GM12878 (cell line): ENCODE measurements at regions not wholly inside any gene's neighbourhood (a gene's known extent, or its start where the extent isn't known, plus 50 kb on each side); places are given as distances from the start of the nearest gene placed in this dataset.

ENCODE experiments used
- ATAC-seq: fragments of 200-7000 bp; cut with Tn5 transposase; 3 replicates; pipeline ENCODE4 v1.9.1; 2020; ENCODE audit warnings: mild to moderate bottlenecking, moderate library complexity
- BruUV-seq: library from RNA; stranded (reverse); fragments of 400-500 nt; replicated peaks from 2 replicates; lab custom pipeline; 2021; lab: Mats Ljungman, UMichigan
- CTCF ChIA-PET: fragments of 300-600 bp; sonication (Branson Sonifier 250); formaldehyde crosslinking; extraction: SDS; loops from one replicate; lab custom pipeline; 2021; ENCODE audit warnings: inconsistent platforms; lab: Yijun Ruan, JAX
- POLR2A ChIA-PET: fragments of 350-600 bp; formaldehyde crosslinking; extraction: SDS; loops from one replicate; lab custom pipeline; 2021; ENCODE audit warnings: inconsistent platforms; lab: Charles Lee
- RAD21 ChIA-PET: fragments of 300-600 bp; sonication (Branson Sonifier 250); formaldehyde crosslinking; loops from one replicate; lab custom pipeline; 2023; ENCODE audit warnings: antibody characterized with exemption; ENCODE audit not compliant: unreplicated experiment; lab: Charles Lee
- SMC1A ChIA-PET: fragments of 300-600 bp; sonication (Branson Sonifier 250); formaldehyde crosslinking; loops from one replicate; lab custom pipeline; 2023; ENCODE audit not compliant: unreplicated experiment, uncharacterized antibody; lab: Charles Lee
- DNase-seq: peaks from one replicate; pipeline ENCODE4 v3.0.0-alpha.2; 2011; ENCODE audit warnings: low read depth, low spot score
- FAIRE-seq: peaks from 3 replicates; lab custom pipeline; 2011; peaks lifted over from hg19 to GRCh38; lab: Jason Lieb, UNC
- H2AFZ ChIP-seq: 2 replicates; pipeline ENCODE4 v1.6.0; 2011; ENCODE audit warnings: low read depth, low read length, control low read depth; ENCODE audit not compliant: control insufficient read depth
- H3K27ac ChIP-seq: 2 replicates; pipeline ENCODE4 v1.5.1; 2011; ENCODE audit warnings: control low read depth; ENCODE audit not compliant: control insufficient read depth, insufficient read depth
- H3K27me3 ChIP-seq, 2 experiments: replicated peaks in 1 of 2; 2 replicates each; pipeline versions ENCODE4 v1.6.0 to v1.6.1; 2011; ENCODE audit warnings: low read length in 1 of 2; ENCODE audit not compliant: control insufficient read depth in 2 of 2, insufficient read depth in 2 of 2
- H3K36me3 ChIP-seq, 2 experiments: 2 replicates each; pipeline ENCODE4 v1.5.1; 2011; ENCODE audit warnings: low read length in 1 of 2; ENCODE audit not compliant: control insufficient read depth in 2 of 2, insufficient read depth in 2 of 2
- H3K4me1 ChIP-seq: 2 replicates; pipeline ENCODE4 v1.6.1; 2011; ENCODE audit warnings: mild to moderate bottlenecking, low read length, moderate library complexity, mixed read lengths; ENCODE audit not compliant: control insufficient read depth, insufficient read depth
- H3K4me2 ChIP-seq: 2 replicates; pipeline ENCODE4 v1.6.0; 2011; ENCODE audit warnings: control low read depth; ENCODE audit not compliant: control insufficient read depth, insufficient read depth
- H3K4me3 ChIP-seq: fragments of 200-600 bp; sonication (generic); 2 replicates; pipeline ENCODE4 v1.5.1; 2016
- H3K79me2 ChIP-seq: 2 replicates; pipeline ENCODE4 v1.6.0; 2011; ENCODE audit warnings: low read length; ENCODE audit not compliant: control insufficient read depth, insufficient read depth
- H3K9ac ChIP-seq: 2 replicates; pipeline ENCODE4 v1.8.0; 2011; ENCODE audit warnings: low read length, control low read depth, mixed read lengths; ENCODE audit not compliant: control insufficient read depth, insufficient read depth
- H3K9me3 ChIP-seq: replicated peaks from 3 replicates; pipeline ENCODE4 v1.5.1; 2011; ENCODE audit warnings: mild to moderate bottlenecking, low read length; ENCODE audit not compliant: control insufficient read depth, insufficient read depth
- H4K20me1 ChIP-seq: 2 replicates; pipeline ENCODE4 v1.6.0; 2011; ENCODE audit not compliant: control insufficient read depth, insufficient read depth
- CHD4 ChIP-seq: fragments of 200-600 bp; sonication (generic); IDR thresholded peaks from 2 replicates; pipeline ENCODE4 v1.6.1; 2016; ENCODE audit warnings: mild to moderate bottlenecking
- ESRRA ChIP-seq: IDR thresholded peaks from 2 replicates; pipeline ENCODE4 v1.6.1; 2012; ENCODE audit warnings: mild to moderate bottlenecking, low read length, improper control_type of control experiment
- GABPA ChIP-seq: IDR thresholded peaks from 2 replicates; pipeline ENCODE4 v1.6.1; 2014; ENCODE audit warnings: antibody characterized with exemption, low read depth, mild to moderate bottlenecking, inconsistent platforms
- HDAC2 ChIP-seq: fragments of 200-600 bp; sonication (generic); IDR thresholded peaks from 2 replicates; pipeline ENCODE4 v1.6.1; 2017
- HDAC6 ChIP-seq: fragments of 200-600 bp; sonication (generic); IDR thresholded peaks from one replicate; pipeline ENCODE4 v1.8.0; 2017; ENCODE audit warnings: antibody characterized with exemption; ENCODE audit not compliant: unreplicated experiment
- PAX5 ChIP-seq: IDR thresholded peaks from 2 replicates; pipeline ENCODE4 v1.6.1; 2011; ENCODE audit warnings: low read depth, low read length, borderline replicate concordance
- POLR2AphosphoS5 ChIP-seq: IDR thresholded peaks from 2 replicates; pipeline ENCODE4 v1.6.1; 2011; ENCODE audit warnings: mild to moderate bottlenecking, low read length, inconsistent platforms
- SMAD5 ChIP-seq: IDR thresholded peaks from 2 replicates; pipeline ENCODE4 v1.6.1; 2016; ENCODE audit warnings: antibody characterized with exemption, low read depth
- SRF ChIP-seq, 2 experiments: IDR thresholded peaks; 2 replicates each; pipeline ENCODE4 v1.6.1; 2011; ENCODE audit warnings: low read depth in 2 of 2, low read length in 2 of 2, mild to moderate bottlenecking in 1 of 2, moderate library complexity in 1 of 2
- in situ Hi-C: fragments of 300-500 bp; cut with MboI; formaldehyde crosslinking; loops from 9 replicates; pipeline ENCODE4 v1.14.3; 2018; ENCODE audit warnings: mixed read lengths
- intact Hi-C: fragments of 100-400 bp; cut with micrococcal nuclease; formaldehyde crosslinking; loops from one replicate; pipeline ENCODE4 v1.14.2; 2022; ENCODE audit not compliant: unreplicated experiment
- TF ChIP-seq, protein P1 (sequence below): fragments of 450-650 bp; IDR thresholded peaks from 2 replicates; pipeline ENCODE4 v1.6.1; 2017; ENCODE audit warnings: mild to moderate bottlenecking, moderate library complexity
- TF ChIP-seq, protein P2 (sequence below): IDR thresholded peaks from 2 replicates; pipeline ENCODE4 v1.6.1; 2012; ENCODE audit warnings: low read depth, low read length, improper control_type of control experiment
- TF ChIP-seq, protein P3 (sequence below): fragments of 450-650 bp; IDR thresholded peaks from 2 replicates; pipeline ENCODE4 v1.6.1; 2018; ENCODE audit warnings: borderline replicate concordance, mild to moderate bottlenecking; ENCODE audit not compliant: partially characterized antibody

DNA sequence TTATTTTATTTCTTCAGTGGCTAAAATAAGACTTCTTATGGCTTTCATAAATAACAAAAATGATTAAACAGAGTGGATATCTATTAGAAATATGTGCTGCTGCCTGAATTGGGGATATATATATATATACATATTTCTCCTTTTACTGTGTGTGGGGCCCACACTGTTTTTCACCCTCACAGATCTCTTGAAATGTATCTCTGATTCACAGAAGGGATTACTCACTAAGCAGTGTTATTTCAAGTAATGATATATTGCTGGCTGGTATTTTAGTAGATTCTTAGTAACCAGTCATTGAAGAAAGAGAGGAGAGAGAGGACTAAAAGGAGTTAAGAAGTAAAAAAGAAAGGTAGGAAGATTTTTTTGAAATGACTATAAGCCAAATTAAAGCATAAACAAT lies 308.6 kb upstream of the NRP1 start:
- no peak overlapping the region for H3K4me3 ChIP-seq
- POLR2A ChIA-PET = no interaction called here
- H3K4me2 ChIP-seq = no peak overlapping the region
- TF ChIP-seq CHD4 (no peak), HDAC2 (no peak), SMAD5 (no peak), SRF (IDR thresholded peaks at IDR 0.05; ENCODE audit: low read depth in 2 of 2, low read length in 2 of 2) (no peak), PAX5 (no peak), ESRRA (no peak), POLR2AphosphoS5 (no peak), GABPA (no peak), HDAC6 (no peak)
- TF ChIP-seq, protein P1, sequence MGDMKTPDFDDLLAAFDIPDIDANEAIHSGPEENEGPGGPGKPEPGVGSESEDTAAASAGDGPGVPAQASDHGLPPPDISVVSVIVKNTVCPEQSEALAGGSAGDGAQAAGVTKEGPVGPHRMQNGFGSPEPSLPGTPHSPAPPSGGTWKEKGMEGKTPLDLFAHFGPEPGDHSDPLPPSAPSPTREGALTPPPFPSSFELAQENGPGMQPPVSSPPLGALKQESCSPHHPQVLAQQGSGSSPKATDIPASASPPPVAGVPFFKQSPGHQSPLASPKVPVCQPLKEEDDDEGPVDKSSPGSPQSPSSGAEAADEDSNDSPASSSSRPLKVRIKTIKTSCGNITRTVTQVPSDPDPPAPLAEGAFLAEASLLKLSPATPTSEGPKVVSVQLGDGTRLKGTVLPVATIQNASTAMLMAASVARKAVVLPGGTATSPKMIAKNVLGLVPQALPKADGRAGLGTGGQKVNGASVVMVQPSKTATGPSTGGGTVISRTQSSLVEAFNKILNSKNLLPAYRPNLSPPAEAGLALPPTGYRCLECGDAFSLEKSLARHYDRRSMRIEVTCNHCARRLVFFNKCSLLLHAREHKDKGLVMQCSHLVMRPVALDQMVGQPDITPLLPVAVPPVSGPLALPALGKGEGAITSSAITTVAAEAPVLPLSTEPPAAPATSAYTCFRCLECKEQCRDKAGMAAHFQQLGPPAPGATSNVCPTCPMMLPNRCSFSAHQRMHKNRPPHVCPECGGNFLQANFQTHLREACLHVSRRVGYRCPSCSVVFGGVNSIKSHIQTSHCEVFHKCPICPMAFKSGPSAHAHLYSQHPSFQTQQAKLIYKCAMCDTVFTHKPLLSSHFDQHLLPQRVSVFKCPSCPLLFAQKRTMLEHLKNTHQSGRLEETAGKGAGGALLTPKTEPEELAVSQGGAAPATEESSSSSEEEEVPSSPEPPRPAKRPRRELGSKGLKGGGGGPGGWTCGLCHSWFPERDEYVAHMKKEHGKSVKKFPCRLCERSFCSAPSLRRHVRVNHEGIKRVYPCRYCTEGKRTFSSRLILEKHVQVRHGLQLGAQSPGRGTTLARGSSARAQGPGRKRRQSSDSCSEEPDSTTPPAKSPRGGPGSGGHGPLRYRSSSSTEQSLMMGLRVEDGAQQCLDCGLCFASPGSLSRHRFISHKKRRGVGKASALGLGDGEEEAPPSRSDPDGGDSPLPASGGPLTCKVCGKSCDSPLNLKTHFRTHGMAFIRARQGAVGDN = no peak
- TF ChIP-seq, protein P2, sequence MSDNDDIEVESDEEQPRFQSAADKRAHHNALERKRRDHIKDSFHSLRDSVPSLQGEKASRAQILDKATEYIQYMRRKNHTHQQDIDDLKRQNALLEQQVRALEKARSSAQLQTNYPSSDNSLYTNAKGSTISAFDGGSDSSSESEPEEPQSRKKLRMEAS = no peak
- TF ChIP-seq, protein P3, sequence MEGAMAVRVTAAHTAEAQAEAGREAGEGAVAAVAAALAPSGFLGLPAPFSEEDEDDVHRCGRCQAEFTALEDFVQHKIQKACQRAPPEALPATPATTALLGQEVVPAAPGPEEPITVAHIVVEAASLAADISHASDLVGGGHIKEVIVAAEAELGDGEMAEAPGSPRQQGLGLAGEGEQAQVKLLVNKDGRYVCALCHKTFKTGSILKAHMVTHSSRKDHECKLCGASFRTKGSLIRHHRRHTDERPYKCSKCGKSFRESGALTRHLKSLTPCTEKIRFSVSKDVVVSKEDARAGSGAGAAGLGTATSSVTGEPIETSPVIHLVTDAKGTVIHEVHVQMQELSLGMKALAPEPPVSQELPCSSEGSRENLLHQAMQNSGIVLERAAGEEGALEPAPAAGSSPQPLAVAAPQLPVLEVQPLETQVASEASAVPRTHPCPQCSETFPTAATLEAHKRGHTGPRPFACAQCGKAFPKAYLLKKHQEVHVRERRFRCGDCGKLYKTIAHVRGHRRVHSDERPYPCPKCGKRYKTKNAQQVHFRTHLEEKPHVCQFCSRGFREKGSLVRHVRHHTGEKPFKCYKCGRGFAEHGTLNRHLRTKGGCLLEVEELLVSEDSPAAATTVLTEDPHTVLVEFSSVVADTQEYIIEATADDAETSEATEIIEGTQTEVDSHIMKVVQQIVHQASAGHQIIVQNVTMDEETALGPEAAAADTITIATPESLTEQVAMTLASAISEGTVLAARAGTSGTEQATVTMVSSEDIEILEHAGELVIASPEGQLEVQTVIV = no peak
- H3K9me3 ChIP-seq = no peaks in the 10 kb centered on the region
- H3K4me1 ChIP-seq = no peaks in the 10 kb centered on the region
- no peak overlapping the region for H2AFZ ChIP-seq
- DNase-seq (no peak), ATAC-seq (no peak), FAIRE-seq (no peak)
- intact Hi-C loops (loop anchor here (10.0 kb wide), 1 partner anchor 308 kb away; the partner anchor contains the start of gene NRP1), in situ Hi-C loops (no loop called here)
- no peaks in the 10 kb centered on the region for H3K36me3 ChIP-seq
- H3K9ac ChIP-seq = no peak overlapping the region
- no peaks in the 10 kb centered on the region for H3K79me2 ChIP-seq
- no peaks in the 10 kb centered on the region for H3K27me3 ChIP-seq
- no peaks in the 10 kb centered on the region for H4K20me1 ChIP-seq
- no peak overlapping the region for H3K27ac ChIP-seq
- CTCF ChIA-PET = no interaction called here
- RAD21 ChIA-PET = no interaction called here
- BruUV-seq = no TSS peak
- SMC1A ChIA-PET = no interaction called here
